Testis (tissue), 2 donors: ENCODE measurements at regions not wholly inside any gene's neighbourhood (a gene's known extent, or its start where the extent isn't known, plus 50 kb on each side); places are given as distances from the start of the nearest gene placed in this dataset.

Experiments used
- DNase-seq: peaks from one replicate; pipeline ENCODE4 v3.0.0-alpha.2; 2019
- H3K27ac ChIP-seq, 2 donors: fragments of 200-600 bp; sonication (generic); one replicate each; pipeline ENCODE4 v1.5.1; 2019
- H3K27me3 ChIP-seq: fragments of 200-600 bp; sonication (generic); one replicate; pipeline ENCODE4 v1.5.1; 2019
- H3K36me3 ChIP-seq: fragments of 200-600 bp; sonication (generic); one replicate; pipeline ENCODE4 v1.5.1; 2017; ENCODE audit warnings: low read depth; ENCODE audit errors: missing control alignments
- H3K4me1 ChIP-seq: fragments of 200-600 bp; sonication (generic); one replicate; pipeline ENCODE4 v1.5.1; 2019
- H3K4me3 ChIP-seq, 2 donors: fragments of 200-600 bp; sonication (generic); one replicate each; pipeline ENCODE4 v1.5.1; 2017 to 2019
- H3K9me3 ChIP-seq: fragments of 200-600 bp; sonication (generic); one replicate; pipeline ENCODE4 v1.5.1; 2017
- POLR2A ChIP-seq: fragments of 450-650 bp; IDR thresholded peaks from one replicate; pipeline ENCODE4 v1.6.1; 2017; ENCODE audit warnings: antibody characterized with exemption, mild to moderate bottlenecking, moderate library complexity
- WGBS, 2 donors: methylation state at CpG; one replicate each; pipeline ENCODE4 v1.1.5; 2018; 5-methylcytosine and 5-hydroxymethylcytosine counted together
- intact Hi-C: fragments of 100-400 bp; cut with DNase I; formaldehyde crosslinking; loops from one replicate; pipeline ENCODE4 v1.15.1; 2023; ENCODE audit warnings: low total_unique reads
- TF ChIP-seq, protein P1 (sequence below), 3 experiments: fragments of 450-650 bp in 2 of 3; fragments of 200-600 bp in 1 of 3; sonication (generic) in 1 of 3; IDR thresholded peaks; one replicate each; pipeline ENCODE4 v1.5.1; 2016 to 2019; ENCODE audit warnings: antibody characterized with exemption in 3 of 3, mild to moderate bottlenecking in 2 of 3, moderate library complexity in 1 of 3

DNA sequence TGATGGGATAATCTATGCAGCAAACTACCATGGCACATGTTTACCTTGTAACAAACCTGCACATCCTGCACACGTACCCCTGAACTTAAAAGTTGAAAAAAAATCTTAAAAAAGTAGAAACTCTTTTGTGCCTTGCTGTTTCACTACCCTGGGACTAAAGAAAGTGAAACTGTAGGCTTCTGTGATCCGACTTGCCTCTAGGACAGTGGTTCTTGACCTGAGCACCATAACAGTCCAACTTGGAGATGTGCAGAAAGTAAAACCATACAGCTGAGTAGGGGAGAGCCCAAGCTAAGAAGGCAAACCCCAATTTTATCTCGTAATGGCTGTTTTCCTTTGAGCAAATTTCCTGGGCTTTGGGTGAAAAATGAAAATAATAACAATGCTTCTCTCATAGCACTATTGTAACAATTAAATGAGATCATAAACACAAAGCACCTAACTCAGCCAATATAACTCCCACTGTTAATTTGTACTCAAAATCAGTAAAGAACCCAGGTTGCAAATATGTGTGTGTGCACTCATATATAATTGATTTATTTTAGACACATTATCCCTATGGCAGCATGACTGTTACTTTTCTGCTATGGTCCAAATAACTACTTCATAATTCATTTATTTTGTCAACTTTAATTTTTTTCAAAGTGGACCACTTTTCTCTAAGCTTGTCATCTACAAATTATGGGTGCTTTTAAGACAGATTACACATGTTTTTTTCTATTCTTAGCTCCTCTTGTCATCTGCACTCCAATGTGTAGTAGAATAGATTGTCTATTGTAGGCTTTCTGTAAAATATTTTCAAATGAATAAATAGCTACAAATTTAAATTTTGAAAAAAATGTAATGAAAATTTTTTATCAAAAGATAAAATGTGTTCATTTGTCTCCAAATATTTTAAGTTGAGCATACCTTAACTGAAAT lies 334.9 kb downstream of the BTG1 start:
- Histone ChIP-seq H3K4me1 (no peaks in the 10 kb centered on the region), H3K27me3 (no peaks in the 10 kb centered on the region), H3K27ac (no peak overlapping the region), H3K4me3 (no peak overlapping the region), H3K9me3 (no peaks in the 10 kb centered on the region), H3K36me3 (no peaks in the 10 kb centered on the region)
- DNase-seq, result no peak
- TF ChIP-seq POLR2A, result no peak
- TF ChIP-seq, protein P1, sequence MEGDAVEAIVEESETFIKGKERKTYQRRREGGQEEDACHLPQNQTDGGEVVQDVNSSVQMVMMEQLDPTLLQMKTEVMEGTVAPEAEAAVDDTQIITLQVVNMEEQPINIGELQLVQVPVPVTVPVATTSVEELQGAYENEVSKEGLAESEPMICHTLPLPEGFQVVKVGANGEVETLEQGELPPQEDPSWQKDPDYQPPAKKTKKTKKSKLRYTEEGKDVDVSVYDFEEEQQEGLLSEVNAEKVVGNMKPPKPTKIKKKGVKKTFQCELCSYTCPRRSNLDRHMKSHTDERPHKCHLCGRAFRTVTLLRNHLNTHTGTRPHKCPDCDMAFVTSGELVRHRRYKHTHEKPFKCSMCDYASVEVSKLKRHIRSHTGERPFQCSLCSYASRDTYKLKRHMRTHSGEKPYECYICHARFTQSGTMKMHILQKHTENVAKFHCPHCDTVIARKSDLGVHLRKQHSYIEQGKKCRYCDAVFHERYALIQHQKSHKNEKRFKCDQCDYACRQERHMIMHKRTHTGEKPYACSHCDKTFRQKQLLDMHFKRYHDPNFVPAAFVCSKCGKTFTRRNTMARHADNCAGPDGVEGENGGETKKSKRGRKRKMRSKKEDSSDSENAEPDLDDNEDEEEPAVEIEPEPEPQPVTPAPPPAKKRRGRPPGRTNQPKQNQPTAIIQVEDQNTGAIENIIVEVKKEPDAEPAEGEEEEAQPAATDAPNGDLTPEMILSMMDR (IDR thresholded peaks at IDR 0.05), result no peak
- 83 to 94% methylated on average over 3 of the region's 3 CpGs for WGBS, 2 donors
- intact Hi-C loops, result no loop called here

DNA sequence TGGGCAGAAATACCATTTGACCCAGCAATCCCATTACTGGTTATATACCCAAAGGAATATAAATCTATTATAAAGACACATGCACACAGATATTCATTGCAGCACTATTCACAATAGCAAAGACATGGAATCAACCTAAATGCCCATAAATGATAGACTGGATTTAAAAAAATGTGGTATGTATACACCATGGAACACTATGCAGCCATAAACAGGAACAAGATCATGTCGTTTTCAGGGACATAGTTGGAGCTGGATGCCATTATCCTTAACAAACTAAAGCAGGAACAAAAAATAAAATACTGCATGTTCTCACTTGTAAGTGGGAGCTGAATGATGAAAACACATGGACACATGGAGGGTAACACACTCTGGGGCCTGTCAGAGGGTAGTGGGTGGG lies 335.6 kb downstream of the BTG1 start:
- TF ChIP-seq POLR2A, result no peak
- Histone ChIP-seq H3K4me1 (no peaks in the 10 kb centered on the region), H3K9me3 (no peaks in the 10 kb centered on the region), H3K36me3 (no peaks in the 10 kb centered on the region), H3K27me3 (no peaks in the 10 kb centered on the region), H3K4me3 (no peak overlapping the region), H3K27ac (no peak overlapping the region)
- intact Hi-C loops, result no loop called here
- WGBS, 2 donors, result 72 to 88% methylated on average over 1 of the region's 1 CpG
- DNase-seq, result no peak

DNA sequence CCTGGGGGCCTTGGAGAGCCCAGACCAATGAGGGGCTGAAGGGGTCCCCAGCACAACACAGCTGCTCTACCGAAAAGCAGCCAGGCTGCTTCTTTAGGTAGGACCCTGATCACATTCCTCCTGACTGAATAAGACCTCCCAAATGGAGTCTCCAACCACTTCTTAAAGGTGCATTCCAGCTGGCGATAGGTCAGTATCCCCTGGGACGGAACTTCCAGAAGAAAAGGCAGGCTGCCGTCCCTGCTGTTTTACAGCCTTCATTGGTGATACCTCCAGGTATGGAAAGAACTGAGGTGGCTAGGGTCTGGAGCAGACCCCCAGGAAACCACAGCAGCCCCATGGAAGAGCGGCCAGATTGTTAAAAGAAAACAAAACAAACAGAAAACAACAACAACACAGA lies 340.6 kb downstream of the BTG1 start:
- Histone ChIP-seq H3K9me3 (no peaks in the 10 kb centered on the region), H3K27me3 (no peaks in the 10 kb centered on the region), H3K27ac (no peak overlapping the region), H3K4me3 (no peak overlapping the region), H3K4me1 (no peaks in the 10 kb centered on the region), H3K36me3 (no peaks in the 10 kb centered on the region)
- DNase-seq, result no peak
- TF ChIP-seq, protein P1 (IDR thresholded peaks at IDR 0.05), result no peak
- TF ChIP-seq POLR2A, result no peak
- intact Hi-C loops, result no loop called here
- WGBS, 2 donors, result 98% methylated on average over 4 to 5 of the region's 5 CpGs

DNA sequence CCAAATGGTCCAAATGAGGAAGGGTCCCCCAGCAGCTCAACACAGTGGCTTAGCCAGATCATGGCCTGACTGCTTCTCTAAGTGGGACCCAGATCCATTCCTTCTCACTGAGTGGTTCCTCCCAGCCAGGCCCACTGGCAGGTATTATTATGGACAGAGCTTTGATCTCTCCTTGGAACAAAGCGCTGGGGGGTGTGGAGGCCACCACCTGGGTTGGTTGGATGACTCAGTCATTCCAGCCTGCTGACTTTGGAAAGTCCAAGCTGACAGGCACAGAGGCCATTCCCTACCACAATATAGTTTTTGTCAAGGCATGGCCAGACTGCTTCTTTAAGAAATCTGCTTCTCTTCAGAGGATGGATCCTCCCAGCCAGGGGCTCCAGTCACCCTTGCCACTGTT lies 341.1 kb downstream of the BTG1 start:
- intact Hi-C loops, result no loop called here
- WGBS, 2 donors, result 85% methylated on average over 1 of the region's 1 CpG; no CpG with 5 or more reads in 1 of the 2 donors
- Histone ChIP-seq H3K27me3 (no peaks in the 10 kb centered on the region), H3K9me3 (no peaks in the 10 kb centered on the region), H3K36me3 (no peaks in the 10 kb centered on the region), H3K27ac (no peak overlapping the region), H3K4me1 (no peaks in the 10 kb centered on the region), H3K4me3 (no peak overlapping the region)
- no peak for TF ChIP-seq POLR2A
- no peak for DNase-seq

DNA sequence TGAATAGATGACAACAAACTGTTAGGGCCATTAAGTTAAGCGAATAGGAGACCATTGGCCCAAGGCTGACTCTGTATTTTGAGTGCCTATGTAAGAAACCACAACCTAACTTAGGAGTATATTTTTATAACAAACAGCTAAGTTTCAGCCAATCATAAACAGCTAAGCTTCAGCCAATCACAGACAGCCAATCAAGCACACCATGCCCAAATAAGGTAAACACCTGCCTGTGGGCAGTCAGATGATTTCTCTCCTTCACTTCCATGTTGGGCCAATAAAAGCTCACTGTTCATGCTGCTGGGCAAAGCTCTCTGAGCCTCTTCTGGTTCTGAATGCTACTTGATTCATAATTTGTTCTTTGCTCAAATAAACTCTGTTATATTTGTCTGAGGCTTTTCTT lies 344.6 kb downstream of the BTG1 start:
- no peak overlapping the region for H3K4me3 ChIP-seq
- no peaks in the 10 kb centered on the region for H3K4me1 ChIP-seq
- no peaks in the 10 kb centered on the region for H3K9me3 ChIP-seq
- no peaks in the 10 kb centered on the region for H3K36me3 ChIP-seq
- H3K27ac ChIP-seq, result no peak overlapping the region
- H3K27me3 ChIP-seq, result no peaks in the 10 kb centered on the region
- no peak for TF ChIP-seq POLR2A
- no peak for DNase-seq
- intact Hi-C loops, result no loop called here
- whole genome bisulfite sequencing, 2 donors, result 95 to 100% methylated on average over 1 of the region's 1 CpG

DNA sequence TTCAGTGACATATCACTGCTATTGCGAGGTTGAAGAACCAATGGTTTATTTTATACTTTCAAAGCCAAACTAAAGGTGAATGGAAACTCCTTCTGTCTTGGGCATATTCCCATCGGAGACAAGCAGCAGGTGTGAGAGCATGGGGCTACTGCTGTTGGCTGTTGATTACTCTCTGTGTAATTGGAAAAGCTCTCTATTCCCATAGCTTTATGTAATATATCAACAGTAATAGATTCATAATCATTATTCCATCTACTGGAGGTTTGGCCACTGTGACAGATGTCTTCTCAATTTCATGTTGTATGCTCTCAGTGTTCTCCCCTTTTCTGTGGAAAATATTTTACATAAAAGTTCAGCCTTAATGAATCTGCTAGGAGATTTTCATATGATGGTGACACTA lies 352.0 kb downstream of the BTG1 start:
- intact Hi-C loops, result no loop called here
- 89 to 93% methylated on average over 2 of the region's 2 CpGs for WGBS, 2 donors
- no peaks in the 10 kb centered on the region for H3K36me3 ChIP-seq

More for the DNA sequence above, 352.0 kb downstream of the BTG1 start:
- no peak overlapping the region for H3K27ac ChIP-seq
- TF ChIP-seq, protein P1 (IDR thresholded peaks at IDR 0.05), result no peak
- no peak for TF ChIP-seq POLR2A
- H3K9me3 ChIP-seq, result no peaks in the 10 kb centered on the region
- no peaks in the 10 kb centered on the region for H3K4me1 ChIP-seq
- no peak for DNase-seq
- no peaks in the 10 kb centered on the region for H3K27me3 ChIP-seq
- H3K4me3 ChIP-seq, result no peak overlapping the region
